ENCODE measurements at regions not wholly inside any gene's neighbourhood (a gene's known extent, or its start where the extent isn't known, plus 50 kb on each side); places are given as distances from the start of the nearest gene placed in this dataset.

DNA sequence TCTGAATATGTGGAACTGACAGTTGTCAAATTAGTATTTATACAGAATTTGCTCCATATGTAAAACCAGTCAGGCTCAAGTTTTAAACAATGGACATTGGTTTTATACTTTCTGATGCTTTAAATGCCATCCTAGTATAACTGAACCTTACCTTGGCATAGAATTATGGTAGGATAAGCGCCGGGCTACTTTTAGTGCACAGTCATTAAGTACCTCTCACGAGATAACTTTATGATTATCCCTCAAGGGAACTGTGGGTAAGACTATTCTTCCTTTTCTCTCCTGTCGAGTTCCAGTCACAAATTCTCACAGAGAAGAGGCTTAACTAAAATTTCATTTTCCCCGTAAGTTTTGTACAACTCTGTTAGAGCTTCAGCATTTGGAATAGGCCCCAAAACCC, 110.6 kb upstream of the PTPRK start:
- ATAC-seq: no peak
- TF ChIP-seq OSR1 (CRISPR knock-in tag; IDR thresholded peaks at IDR 0.05): no peak
- TF ChIP-seq, protein P1, sequence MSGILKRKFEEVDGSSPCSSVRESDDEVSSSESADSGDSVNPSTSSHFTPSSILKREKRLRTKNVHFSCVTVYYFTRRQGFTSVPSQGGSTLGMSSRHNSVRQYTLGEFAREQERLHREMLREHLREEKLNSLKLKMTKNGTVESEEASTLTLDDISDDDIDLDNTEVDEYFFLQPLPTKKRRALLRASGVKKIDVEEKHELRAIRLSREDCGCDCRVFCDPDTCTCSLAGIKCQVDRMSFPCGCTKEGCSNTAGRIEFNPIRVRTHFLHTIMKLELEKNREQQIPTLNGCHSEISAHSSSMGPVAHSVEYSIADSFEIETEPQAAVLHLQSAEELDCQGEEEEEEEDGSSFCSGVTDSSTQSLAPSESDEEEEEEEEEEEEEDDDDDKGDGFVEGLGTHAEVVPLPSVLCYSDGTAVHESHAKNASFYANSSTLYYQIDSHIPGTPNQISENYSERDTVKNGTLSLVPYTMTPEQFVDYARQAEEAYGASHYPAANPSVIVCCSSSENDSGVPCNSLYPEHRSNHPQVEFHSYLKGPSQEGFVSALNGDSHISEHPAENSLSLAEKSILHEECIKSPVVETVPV (CRISPR knock-in tag; IDR thresholded peaks at IDR 0.05): no peak
- TF ChIP-seq RARB (CRISPR knock-in tag; IDR thresholded peaks at IDR 0.05): no peak
- no peak for TF ChIP-seq PPARA (CRISPR knock-in tag; IDR thresholded peaks at IDR 0.05; ENCODE audit: borderline replicate concordance)
- TF ChIP-seq, protein P2, sequence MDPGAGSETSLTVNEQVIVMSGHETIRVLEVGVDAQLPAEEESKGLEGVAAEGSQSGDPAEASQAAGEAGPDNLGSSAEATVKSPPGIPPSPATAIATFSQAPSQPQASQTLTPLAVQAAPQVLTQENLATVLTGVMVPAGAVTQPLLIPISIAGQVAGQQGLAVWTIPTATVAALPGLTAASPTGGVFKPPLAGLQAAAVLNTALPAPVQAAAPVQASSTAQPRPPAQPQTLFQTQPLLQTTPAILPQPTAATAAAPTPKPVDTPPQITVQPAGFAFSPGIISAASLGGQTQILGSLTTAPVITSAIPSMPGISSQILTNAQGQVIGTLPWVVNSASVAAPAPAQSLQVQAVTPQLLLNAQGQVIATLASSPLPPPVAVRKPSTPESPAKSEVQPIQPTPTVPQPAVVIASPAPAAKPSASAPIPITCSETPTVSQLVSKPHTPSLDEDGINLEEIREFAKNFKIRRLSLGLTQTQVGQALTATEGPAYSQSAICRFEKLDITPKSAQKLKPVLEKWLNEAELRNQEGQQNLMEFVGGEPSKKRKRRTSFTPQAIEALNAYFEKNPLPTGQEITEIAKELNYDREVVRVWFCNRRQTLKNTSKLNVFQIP (CRISPR knock-in tag; IDR thresholded peaks at IDR 0.05; ENCODE audit: borderline replicate concordance, low read depth): no peak
- no peak for TF ChIP-seq ZFP3 (CRISPR knock-in tag; IDR thresholded peaks at IDR 0.05)
- TF ChIP-seq TCF4 (CRISPR knock-in tag; IDR thresholded peaks at IDR 0.05; ENCODE audit: borderline replicate concordance): no peak
- TF ChIP-seq TOX (CRISPR knock-in tag; IDR thresholded peaks at IDR 0.05; ENCODE audit: borderline replicate concordance): no peak
- no peak for TF ChIP-seq ARNTL (CRISPR knock-in tag; IDR thresholded peaks at IDR 0.05; ENCODE audit: borderline replicate concordance, low read depth)

DNA sequence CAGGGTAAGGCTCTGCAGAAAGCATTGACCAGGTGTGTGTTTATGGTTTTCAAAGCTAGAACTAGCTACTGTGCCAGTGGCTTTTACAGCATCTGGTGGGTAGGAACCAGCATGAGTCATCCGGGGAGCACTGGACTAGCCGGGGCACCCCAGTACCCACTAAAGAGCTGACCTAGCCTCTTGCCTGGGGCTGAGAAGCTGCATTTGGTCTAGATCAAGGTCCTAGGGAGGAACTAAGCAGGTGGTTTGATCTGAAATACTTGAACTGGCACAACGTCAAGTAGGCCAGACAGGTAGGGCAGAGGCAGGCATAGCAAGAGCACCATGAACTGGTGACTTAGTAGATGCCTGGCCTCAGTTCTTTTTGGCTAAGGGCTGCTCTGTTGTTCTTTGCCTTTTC, 109.8 kb upstream of the PTPRK start:
- TF ChIP-seq OSR1 (CRISPR knock-in tag; IDR thresholded peaks at IDR 0.05) (no peak), ZNF70 (CRISPR knock-in tag; IDR thresholded peaks at IDR 0.05) (no peak)
- no peak for ATAC-seq

DNA sequence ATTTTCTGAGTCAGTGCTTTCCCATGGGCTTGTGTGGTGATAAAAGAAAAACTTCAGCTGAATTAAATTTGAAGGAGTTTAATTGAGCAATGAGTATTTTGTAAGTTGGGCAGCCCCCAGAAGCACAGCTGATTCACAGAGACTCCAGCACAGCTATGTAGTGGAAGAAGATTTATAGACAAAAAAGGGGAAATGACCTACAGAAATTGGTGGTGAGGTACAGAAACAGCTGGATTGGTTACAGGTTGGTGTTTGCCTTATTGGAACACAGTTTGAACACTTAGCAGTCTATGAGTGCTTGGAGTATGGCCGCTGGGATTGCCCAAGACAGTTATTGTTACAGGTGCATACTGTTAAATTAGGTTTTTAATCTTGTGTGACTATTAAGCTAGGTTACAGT, 96.9 kb upstream of the PTPRK start:
- TF ChIP-seq ZFP30 (CRISPR knock-in tag; IDR thresholded peaks at IDR 0.05): no peak
- TF ChIP-seq ZC3H10 (CRISPR knock-in tag; IDR thresholded peaks at IDR 0.05): no peak
- TF ChIP-seq, protein P3, sequence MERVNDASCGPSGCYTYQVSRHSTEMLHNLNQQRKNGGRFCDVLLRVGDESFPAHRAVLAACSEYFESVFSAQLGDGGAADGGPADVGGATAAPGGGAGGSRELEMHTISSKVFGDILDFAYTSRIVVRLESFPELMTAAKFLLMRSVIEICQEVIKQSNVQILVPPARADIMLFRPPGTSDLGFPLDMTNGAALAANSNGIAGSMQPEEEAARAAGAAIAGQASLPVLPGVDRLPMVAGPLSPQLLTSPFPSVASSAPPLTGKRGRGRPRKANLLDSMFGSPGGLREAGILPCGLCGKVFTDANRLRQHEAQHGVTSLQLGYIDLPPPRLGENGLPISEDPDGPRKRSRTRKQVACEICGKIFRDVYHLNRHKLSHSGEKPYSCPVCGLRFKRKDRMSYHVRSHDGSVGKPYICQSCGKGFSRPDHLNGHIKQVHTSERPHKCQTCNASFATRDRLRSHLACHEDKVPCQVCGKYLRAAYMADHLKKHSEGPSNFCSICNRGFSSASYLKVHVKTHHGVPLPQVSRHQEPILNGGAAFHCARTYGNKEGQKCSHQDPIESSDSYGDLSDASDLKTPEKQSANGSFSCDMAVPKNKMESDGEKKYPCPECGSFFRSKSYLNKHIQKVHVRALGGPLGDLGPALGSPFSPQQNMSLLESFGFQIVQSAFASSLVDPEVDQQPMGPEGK (CRISPR knock-in tag; IDR thresholded peaks at IDR 0.05; ENCODE audit: borderline replicate concordance): no peak
- no peak for TF ChIP-seq RARB (CRISPR knock-in tag; IDR thresholded peaks at IDR 0.05)
- TF ChIP-seq ZNF8 (CRISPR knock-in tag; IDR thresholded peaks at IDR 0.05): no peak
- no peak for TF ChIP-seq GLIS3 (CRISPR knock-in tag; IDR thresholded peaks at IDR 0.05)
- no peak for TF ChIP-seq CSDC2 (CRISPR knock-in tag; IDR thresholded peaks at IDR 0.05)
- no peak for ATAC-seq

DNA sequence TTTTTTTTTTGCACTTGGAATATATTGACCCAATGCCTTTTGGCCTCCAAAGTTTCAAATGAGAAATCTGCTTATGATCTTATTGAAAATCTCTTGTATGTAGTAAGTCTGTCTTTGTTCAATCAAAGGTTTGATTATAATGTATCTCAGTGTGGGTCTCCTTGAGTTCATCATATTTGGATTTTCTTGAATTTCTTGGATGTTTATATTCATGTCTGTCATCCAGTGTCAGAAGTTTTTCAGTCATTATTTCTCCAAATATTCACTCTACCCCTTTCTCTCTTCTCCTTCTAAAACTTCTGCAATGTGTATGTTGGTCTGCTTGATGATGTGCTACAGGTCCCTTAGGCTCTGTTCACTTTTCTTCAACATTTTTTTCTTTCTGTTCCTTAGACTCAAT, 95.9 kb upstream of the PTPRK start:
- TF ChIP-seq TCF4 (CRISPR knock-in tag; IDR thresholded peaks at IDR 0.05; ENCODE audit: borderline replicate concordance) (no peak), SNAI2 (CRISPR knock-in tag; IDR thresholded peaks at IDR 0.05) (no peak), ZFP3 (CRISPR knock-in tag; IDR thresholded peaks at IDR 0.05) (no peak), ZC3H10 (CRISPR knock-in tag; IDR thresholded peaks at IDR 0.05) (no peak)
- no peak for ATAC-seq

DNA sequence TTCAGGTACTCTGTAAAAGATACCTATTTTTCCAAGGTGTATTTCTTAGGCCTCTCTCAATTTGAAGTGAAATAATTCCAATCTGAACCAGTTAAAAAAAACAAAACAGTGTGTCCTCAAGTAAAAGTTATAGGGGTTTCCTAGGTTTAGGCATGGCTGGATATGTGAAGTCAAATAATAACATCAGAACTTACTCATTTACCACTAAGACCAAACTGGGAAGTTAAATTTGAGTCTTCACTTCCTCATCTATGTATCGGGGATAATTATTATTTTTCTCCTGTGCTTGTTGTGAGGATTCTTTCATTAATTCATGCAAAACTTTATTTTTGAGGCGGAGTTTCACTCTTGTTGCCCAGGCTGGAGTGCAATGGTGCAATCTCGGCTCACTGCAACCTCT, 86.2 kb upstream of the PTPRK start:
- no peak for ATAC-seq

More for the DNA sequence above, 86.2 kb upstream of the PTPRK start:
- TF ChIP-seq TCF4 (CRISPR knock-in tag; IDR thresholded peaks at IDR 0.05; ENCODE audit: borderline replicate concordance) (no peak), GLIS3 (CRISPR knock-in tag; IDR thresholded peaks at IDR 0.05) (no peak), TOX (CRISPR knock-in tag; IDR thresholded peaks at IDR 0.05; ENCODE audit: borderline replicate concordance) (no peak), ISL1 (CRISPR knock-in tag; IDR thresholded peaks at IDR 0.05) (no peak), SNAI2 (CRISPR knock-in tag; IDR thresholded peaks at IDR 0.05) (no peak), ESRRG (CRISPR knock-in tag; IDR thresholded peaks at IDR 0.05) (no peak), ARNTL (CRISPR knock-in tag; IDR thresholded peaks at IDR 0.05; ENCODE audit: borderline replicate concordance, low read depth) (no peak), ZNF70 (CRISPR knock-in tag; IDR thresholded peaks at IDR 0.05) (no peak), ZFP3 (CRISPR knock-in tag; IDR thresholded peaks at IDR 0.05) (no peak)
- TF ChIP-seq, protein P2 (CRISPR knock-in tag; IDR thresholded peaks at IDR 0.05; ENCODE audit: borderline replicate concordance, low read depth): no peak
- TF ChIP-seq, protein P4, sequence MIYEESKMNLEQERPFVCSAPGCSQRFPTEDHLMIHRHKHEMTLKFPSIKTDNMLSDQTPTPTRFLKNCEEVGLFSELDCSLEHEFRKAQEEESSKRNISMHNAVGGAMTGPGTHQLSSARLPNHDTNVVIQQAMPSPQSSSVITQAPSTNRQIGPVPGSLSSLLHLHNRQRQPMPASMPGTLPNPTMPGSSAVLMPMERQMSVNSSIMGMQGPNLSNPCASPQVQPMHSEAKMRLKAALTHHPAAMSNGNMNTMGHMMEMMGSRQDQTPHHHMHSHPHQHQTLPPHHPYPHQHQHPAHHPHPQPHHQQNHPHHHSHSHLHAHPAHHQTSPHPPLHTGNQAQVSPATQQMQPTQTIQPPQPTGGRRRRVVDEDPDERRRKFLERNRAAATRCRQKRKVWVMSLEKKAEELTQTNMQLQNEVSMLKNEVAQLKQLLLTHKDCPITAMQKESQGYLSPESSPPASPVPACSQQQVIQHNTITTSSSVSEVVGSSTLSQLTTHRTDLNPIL (CRISPR knock-in tag; IDR thresholded peaks at IDR 0.05; ENCODE audit: low read depth): no peak
- TF ChIP-seq, protein P1 (CRISPR knock-in tag; IDR thresholded peaks at IDR 0.05): no peak

Data from SK-N-SH treated with all-trans-retinoic acid at 6 μM for 48 hours (cell line).